Testis (tissue), 2 donors: ENCODE measurements at regions not wholly inside any gene's neighbourhood (a gene's known extent, or its start where the extent isn't known, plus 50 kb on each side); places are given as distances from the start of the nearest gene placed in this dataset.

ENCODE experiments used
- DNase-seq: peaks from one replicate; pipeline ENCODE4 v3.0.0-alpha.2; 2019
- H3K27ac ChIP-seq, 2 donors: fragments of 200-600 bp; sonication (generic); one replicate each; pipeline ENCODE4 v1.5.1; 2019
- H3K27me3 ChIP-seq: fragments of 200-600 bp; sonication (generic); one replicate; pipeline ENCODE4 v1.5.1; 2019
- H3K36me3 ChIP-seq: fragments of 200-600 bp; sonication (generic); one replicate; pipeline ENCODE4 v1.5.1; 2017; ENCODE audit warnings: low read depth; ENCODE audit errors: missing control alignments
- H3K4me1 ChIP-seq: fragments of 200-600 bp; sonication (generic); one replicate; pipeline ENCODE4 v1.5.1; 2019
- H3K4me3 ChIP-seq, 2 donors: fragments of 200-600 bp; sonication (generic); one replicate each; pipeline ENCODE4 v1.5.1; 2017 to 2019
- H3K9me3 ChIP-seq: fragments of 200-600 bp; sonication (generic); one replicate; pipeline ENCODE4 v1.5.1; 2017
- POLR2A ChIP-seq: fragments of 450-650 bp; IDR thresholded peaks from one replicate; pipeline ENCODE4 v1.6.1; 2017; ENCODE audit warnings: antibody characterized with exemption, mild to moderate bottlenecking, moderate library complexity
- WGBS, 2 donors: methylation state at CpG; one replicate each; pipeline ENCODE4 v1.1.5; 2018; 5-methylcytosine and 5-hydroxymethylcytosine counted together
- intact Hi-C: fragments of 100-400 bp; cut with DNase I; formaldehyde crosslinking; loops from one replicate; pipeline ENCODE4 v1.15.1; 2023; ENCODE audit warnings: low total_unique reads
- TF ChIP-seq, protein P1 (sequence below), 3 experiments: fragments of 450-650 bp in 2 of 3; fragments of 200-600 bp in 1 of 3; sonication (generic) in 1 of 3; IDR thresholded peaks; one replicate each; pipeline ENCODE4 v1.5.1; 2016 to 2019; ENCODE audit warnings: antibody characterized with exemption in 3 of 3, mild to moderate bottlenecking in 2 of 3, moderate library complexity in 1 of 3

DNA sequence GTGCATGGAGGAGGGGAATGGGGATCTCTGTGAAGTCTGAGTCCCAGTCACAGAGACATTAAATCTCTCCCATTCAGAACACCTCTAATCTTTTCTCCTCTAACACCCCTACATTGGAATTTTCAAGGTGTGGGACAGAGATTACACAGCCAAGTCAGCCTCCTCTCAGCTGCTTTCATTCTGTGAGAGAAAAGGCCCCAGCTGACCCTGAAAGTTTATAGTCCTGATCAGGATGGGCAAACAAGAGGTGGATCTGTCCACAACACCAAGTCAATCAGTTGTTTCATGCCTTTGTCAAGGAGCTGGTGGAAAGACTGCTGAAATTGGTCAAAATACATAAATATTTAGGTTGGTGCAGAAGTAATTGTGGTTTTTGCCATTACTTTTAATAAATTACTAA is 218.9 kb downstream of the SEC23A start:
- no peaks in the 10 kb centered on the region for H3K27me3 ChIP-seq
- H3K4me3 ChIP-seq: no peak overlapping the region
- no peaks in the 10 kb centered on the region for H3K36me3 ChIP-seq
- TF ChIP-seq POLR2A: no peak
- TF ChIP-seq, protein P1, sequence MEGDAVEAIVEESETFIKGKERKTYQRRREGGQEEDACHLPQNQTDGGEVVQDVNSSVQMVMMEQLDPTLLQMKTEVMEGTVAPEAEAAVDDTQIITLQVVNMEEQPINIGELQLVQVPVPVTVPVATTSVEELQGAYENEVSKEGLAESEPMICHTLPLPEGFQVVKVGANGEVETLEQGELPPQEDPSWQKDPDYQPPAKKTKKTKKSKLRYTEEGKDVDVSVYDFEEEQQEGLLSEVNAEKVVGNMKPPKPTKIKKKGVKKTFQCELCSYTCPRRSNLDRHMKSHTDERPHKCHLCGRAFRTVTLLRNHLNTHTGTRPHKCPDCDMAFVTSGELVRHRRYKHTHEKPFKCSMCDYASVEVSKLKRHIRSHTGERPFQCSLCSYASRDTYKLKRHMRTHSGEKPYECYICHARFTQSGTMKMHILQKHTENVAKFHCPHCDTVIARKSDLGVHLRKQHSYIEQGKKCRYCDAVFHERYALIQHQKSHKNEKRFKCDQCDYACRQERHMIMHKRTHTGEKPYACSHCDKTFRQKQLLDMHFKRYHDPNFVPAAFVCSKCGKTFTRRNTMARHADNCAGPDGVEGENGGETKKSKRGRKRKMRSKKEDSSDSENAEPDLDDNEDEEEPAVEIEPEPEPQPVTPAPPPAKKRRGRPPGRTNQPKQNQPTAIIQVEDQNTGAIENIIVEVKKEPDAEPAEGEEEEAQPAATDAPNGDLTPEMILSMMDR (IDR thresholded peaks at IDR 0.05): no peak
- no peak overlapping the region for H3K27ac ChIP-seq
- H3K4me1 ChIP-seq: no peaks in the 10 kb centered on the region
- H3K9me3 ChIP-seq: no peaks in the 10 kb centered on the region
- intact Hi-C loops: no loop called here
- no peak for DNase-seq

DNA sequence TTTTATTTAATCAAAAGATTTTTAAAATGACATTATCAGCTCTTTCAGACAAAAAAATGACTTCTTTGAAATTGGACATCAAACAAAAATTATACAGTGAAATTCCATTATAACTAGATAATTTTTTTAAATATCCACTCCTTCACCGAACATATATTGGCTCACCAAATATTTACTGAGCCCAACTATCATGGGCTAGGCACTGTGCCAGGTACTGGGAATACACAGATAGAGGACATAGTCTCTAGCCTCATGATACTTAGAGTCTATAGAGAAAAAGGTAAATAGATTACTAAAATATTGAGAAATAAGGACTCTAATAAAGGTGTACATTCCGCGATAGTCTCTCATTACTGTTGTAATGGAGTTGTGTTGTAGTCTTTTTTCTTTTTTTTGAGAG is 219.9 kb downstream of the SEC23A start:
- Histone ChIP-seq H3K9me3 (no peaks in the 10 kb centered on the region), H3K27me3 (no peaks in the 10 kb centered on the region), H3K27ac (no peak overlapping the region), H3K4me1 (no peaks in the 10 kb centered on the region), H3K36me3 (no peaks in the 10 kb centered on the region), H3K4me3 (no peak overlapping the region)
- intact Hi-C loops: no loop called here
- WGBS, 2 donors: 88 to 90% methylated on average over 3 of the region's 3 CpGs
- TF ChIP-seq, protein P1 (IDR thresholded peaks at IDR 0.05): no peak
- TF ChIP-seq POLR2A: no peak
- DNase-seq: no peak

DNA sequence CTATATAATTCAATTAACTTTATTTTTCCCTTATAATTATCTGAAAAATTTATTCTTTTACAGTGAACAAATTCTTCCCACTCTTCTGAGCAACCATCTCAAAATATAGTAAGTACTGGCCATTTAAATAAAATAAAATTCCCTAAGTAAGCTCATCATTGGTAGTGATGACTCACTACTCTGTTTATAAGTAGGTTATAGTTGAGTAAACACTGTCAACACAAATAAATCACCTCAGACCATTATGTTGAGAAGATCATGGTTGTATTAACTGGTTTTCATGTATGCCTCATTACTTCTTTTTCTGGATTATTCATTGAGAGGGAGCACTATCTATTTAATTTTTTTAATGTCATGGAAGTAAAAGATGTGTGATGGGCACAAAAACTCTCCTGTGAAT is 220.5 kb downstream of the SEC23A start:
- Histone ChIP-seq H3K4me3 (no peak overlapping the region), H3K36me3 (no peaks in the 10 kb centered on the region), H3K4me1 (no peaks in the 10 kb centered on the region), H3K9me3 (no peaks in the 10 kb centered on the region), H3K27me3 (no peaks in the 10 kb centered on the region), H3K27ac (no peak overlapping the region)
- TF ChIP-seq POLR2A: no peak
- TF ChIP-seq, protein P1 (IDR thresholded peaks at IDR 0.05): no peak
- intact Hi-C loops: no loop called here
- no peak for DNase-seq

DNA sequence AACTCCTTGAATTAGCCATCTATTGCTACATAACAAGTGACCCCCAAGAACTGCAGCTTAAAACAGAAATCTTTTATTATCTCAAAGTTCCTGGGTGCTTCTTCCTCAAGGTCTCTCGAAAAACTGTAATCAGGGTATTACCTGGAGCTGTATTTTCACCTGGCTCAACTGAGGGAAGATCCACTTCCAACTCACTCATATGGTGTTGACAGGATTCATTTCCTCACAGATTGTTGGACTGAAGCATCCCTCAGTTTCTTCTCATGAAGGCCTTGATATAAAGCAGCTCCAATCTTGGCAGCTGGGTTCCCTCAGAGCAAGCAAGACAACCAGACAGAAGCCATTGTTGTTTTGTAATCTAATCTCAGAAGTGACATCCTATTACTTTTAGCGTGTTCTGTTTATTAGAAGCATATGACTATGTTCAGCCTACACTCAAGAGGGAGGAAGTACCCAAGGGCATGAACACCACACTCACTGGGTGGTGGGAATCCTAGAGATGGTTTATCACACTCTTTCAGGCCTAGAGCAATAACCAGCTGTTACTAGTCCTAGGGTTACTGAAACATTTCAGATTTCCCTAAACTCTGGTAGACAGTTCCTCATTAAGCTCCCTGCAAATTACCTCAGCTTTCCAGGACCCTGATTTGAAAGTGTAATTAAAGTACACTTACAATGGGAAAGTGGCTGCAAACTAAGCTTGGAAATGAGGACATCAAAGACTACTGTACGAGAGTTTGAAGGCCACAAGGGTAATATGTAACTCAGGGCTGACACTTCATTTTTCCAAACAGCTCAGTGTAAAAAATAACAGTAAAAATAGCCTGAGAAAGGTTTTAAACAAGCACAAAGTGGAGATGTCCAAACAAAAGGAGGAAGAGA is 222.2 kb downstream of the SEC23A start:
- WGBS, 2 donors: 53 to 55% methylated on average over 3 of the region's 3 CpGs
- H3K4me1 ChIP-seq: no peaks in the 10 kb centered on the region
- TF ChIP-seq, protein P1 (IDR thresholded peaks at IDR 0.05): no peak
- TF ChIP-seq POLR2A: no peak
- no peak for DNase-seq
- intact Hi-C loops: no loop called here
- H3K27ac ChIP-seq: no peak overlapping the region
- H3K36me3 ChIP-seq: no peaks in the 10 kb centered on the region
- H3K9me3 ChIP-seq: no peaks in the 10 kb centered on the region
- no peak overlapping the region for H3K4me3 ChIP-seq
- no peaks in the 10 kb centered on the region for H3K27me3 ChIP-seq

DNA sequence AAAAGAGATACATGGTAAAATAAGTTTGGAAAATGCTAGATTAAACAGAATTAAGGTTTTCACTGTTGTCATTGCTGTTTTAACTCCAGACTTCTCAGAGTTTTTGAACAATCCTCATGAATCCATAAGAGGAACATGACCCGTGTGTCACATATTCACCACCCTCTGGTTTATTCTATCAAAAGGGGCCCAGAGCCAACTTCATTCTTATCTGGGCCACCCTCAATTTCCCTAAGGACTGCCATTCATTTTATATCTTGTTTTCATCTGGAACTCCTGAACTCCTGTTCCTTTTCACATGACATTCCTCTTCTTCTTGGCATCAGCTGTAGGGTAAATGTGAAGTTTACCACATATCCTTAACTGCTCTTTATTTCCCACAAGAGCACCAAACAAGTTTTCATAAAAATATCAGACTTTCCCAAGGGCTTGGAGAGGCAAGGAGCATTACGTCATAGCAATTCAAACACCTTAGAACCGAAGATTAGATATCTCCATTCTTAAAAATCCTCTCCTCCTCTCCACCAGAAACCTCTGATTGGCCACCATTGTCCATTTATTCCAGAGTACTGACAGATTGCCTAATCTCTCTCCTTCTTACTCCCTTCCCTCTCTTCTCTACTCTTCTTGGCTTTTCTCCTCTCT is 225.2 kb downstream of the SEC23A start:
- H3K4me1 ChIP-seq: no peaks in the 10 kb centered on the region
- intact Hi-C loops: no loop called here
- no peak for TF ChIP-seq POLR2A
- TF ChIP-seq, protein P1 (IDR thresholded peaks at IDR 0.05): no peak

More for the DNA sequence above, 225.2 kb downstream of the SEC23A start:
- H3K27me3 ChIP-seq: no peaks in the 10 kb centered on the region
- DNase-seq: no peak
- no peaks in the 10 kb centered on the region for H3K36me3 ChIP-seq
- WGBS, 2 donors: 76 to 80% methylated on average over 3 of the region's 3 CpGs
- H3K9me3 ChIP-seq: no peaks in the 10 kb centered on the region
- no peak overlapping the region for H3K27ac ChIP-seq
- H3K4me3 ChIP-seq: no peak overlapping the region
